ENCODE measurements at regions not wholly inside any gene's neighbourhood (a gene's known extent, or its start where the extent isn't known, plus 50 kb on each side); places are given as distances from the start of the nearest gene placed in this dataset.

DNA sequence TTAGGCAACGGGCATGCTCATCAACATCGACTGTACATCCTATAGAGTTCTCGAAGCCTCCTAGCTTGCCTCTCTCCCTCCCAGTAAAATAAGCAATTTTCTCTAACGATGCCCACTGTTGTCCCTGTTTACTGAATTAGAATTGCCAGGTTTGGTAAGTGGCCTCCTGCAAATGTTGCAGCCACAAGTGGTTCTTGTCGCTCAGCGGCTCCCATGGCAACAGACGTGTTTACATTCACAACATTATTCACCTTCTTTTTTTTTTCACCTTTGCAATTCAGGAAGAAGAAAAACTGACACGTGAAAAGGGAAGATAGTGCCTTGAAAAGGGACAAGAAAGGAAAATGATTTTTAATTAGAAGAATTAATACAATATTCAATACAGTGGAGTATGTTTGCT is 100.9 kb upstream of the PKP2 start:
- TF ChIP-seq, protein P1, sequence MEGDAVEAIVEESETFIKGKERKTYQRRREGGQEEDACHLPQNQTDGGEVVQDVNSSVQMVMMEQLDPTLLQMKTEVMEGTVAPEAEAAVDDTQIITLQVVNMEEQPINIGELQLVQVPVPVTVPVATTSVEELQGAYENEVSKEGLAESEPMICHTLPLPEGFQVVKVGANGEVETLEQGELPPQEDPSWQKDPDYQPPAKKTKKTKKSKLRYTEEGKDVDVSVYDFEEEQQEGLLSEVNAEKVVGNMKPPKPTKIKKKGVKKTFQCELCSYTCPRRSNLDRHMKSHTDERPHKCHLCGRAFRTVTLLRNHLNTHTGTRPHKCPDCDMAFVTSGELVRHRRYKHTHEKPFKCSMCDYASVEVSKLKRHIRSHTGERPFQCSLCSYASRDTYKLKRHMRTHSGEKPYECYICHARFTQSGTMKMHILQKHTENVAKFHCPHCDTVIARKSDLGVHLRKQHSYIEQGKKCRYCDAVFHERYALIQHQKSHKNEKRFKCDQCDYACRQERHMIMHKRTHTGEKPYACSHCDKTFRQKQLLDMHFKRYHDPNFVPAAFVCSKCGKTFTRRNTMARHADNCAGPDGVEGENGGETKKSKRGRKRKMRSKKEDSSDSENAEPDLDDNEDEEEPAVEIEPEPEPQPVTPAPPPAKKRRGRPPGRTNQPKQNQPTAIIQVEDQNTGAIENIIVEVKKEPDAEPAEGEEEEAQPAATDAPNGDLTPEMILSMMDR (IDR thresholded peaks at IDR 0.05; ENCODE audit: unreplicated experiment): no peak
- peak overlapping the region; percentile 50 for H3K27ac Mint-ChIP-seq (ENCODE audit: unreplicated experiment)
- H3K4me1 Mint-ChIP-seq (ENCODE audit: unreplicated experiment): no peaks in the 10 kb centered on the region
- no peak for DNase-seq (ENCODE audit: low spot score)
- H3K4me3 Mint-ChIP-seq (ENCODE audit: unreplicated experiment): no peak overlapping the region
- no peaks in the 10 kb centered on the region for H3K36me3 Mint-ChIP-seq (ENCODE audit: low read depth, unreplicated experiment)
- no peaks in the 10 kb centered on the region for H3K27me3 Mint-ChIP-seq (ENCODE audit: unreplicated experiment)
- H3K9me3 Mint-ChIP-seq (ENCODE audit: unreplicated experiment): no peaks in the 10 kb centered on the region

DNA sequence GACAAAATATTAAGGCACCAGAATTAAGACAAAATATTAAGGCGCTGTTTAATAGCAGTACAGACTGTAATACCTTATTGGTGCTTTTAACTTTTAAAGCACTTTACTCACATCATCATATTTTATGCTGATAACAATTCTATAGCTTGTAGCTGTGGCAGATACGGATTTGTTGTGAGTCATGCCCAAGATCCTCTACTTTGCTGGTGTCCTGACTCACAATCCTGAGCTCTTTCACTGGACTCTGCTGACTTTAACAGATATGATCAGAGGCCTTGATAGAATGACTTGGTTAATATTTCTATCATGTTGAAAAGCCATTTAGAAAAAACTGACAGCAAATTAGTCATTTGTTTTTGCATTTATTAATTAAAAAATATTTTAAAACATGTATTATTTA is 99.0 kb upstream of the PKP2 start:
- Mint-ChIP-seq H3K36me3 (ENCODE audit: low read depth, unreplicated experiment) (no peaks in the 10 kb centered on the region), H3K4me1 (ENCODE audit: unreplicated experiment) (peaks cover 3% of the 10 kb centered on the region), H3K27me3 (ENCODE audit: unreplicated experiment) (no peaks in the 10 kb centered on the region), H3K9me3 (ENCODE audit: unreplicated experiment) (no peaks in the 10 kb centered on the region), H3K4me3 (ENCODE audit: unreplicated experiment) (no peak overlapping the region), H3K27ac (ENCODE audit: unreplicated experiment) (no peak overlapping the region)
- no peak for DNase-seq (ENCODE audit: low spot score)
- TF ChIP-seq, protein P1 (IDR thresholded peaks at IDR 0.05; ENCODE audit: unreplicated experiment): no peak

DNA sequence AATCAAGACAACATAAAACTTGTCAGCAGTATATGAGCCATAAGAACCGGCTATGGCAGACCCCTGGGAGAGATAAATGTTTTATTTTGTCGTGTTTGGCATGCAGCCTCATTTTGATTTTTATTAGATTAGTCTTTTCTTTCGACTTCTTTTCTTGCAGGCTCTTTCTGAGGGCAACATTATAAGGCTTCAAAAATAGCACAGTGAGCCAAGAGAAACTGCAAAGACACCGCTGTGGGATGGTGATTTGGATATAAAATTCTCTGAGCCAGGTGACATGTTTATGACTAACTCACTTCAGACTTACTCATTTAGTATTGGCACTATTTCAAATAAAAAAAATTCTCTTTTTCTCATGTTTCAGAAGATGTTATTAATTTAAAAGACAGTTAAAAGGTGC is 96.8 kb upstream of the PKP2 start:
- TF ChIP-seq, protein P1 (IDR thresholded peaks at IDR 0.05; ENCODE audit: unreplicated experiment): no peak
- H3K4me1 Mint-ChIP-seq (ENCODE audit: unreplicated experiment): peaks cover 18% of the 10 kb centered on the region
- no peaks in the 10 kb centered on the region for H3K9me3 Mint-ChIP-seq (ENCODE audit: unreplicated experiment)
- H3K27ac Mint-ChIP-seq (ENCODE audit: unreplicated experiment): no peak overlapping the region
- DNase-seq (ENCODE audit: low spot score): no peak
- H3K36me3 Mint-ChIP-seq (ENCODE audit: low read depth, unreplicated experiment): no peaks in the 10 kb centered on the region
- no peak overlapping the region for H3K4me3 Mint-ChIP-seq (ENCODE audit: unreplicated experiment)
- no peaks in the 10 kb centered on the region for H3K27me3 Mint-ChIP-seq (ENCODE audit: unreplicated experiment)

DNA sequence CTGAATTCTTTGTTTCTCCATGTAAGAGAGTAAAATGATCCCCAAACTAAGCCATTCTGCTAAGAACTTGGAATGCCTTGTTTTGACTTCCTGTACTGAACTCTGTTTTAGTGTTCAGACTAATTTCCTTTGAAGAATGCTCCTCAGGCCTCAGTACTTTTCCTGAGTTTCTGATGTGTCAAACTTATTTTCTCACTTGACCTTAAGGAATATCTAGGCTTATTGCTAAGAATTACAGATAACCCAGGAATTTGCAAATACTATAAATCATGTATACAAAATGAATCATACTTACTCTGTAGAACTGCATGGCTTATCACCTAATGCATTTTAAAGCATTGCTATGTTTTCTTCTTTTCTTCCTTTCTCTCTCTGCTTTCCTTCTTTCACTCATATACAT is 93.1 kb upstream of the PKP2 start:
- TF ChIP-seq, protein P1 (IDR thresholded peaks at IDR 0.05; ENCODE audit: unreplicated experiment): no peak
- no peak overlapping the region for H3K4me3 Mint-ChIP-seq (ENCODE audit: unreplicated experiment)
- H3K9me3 Mint-ChIP-seq (ENCODE audit: unreplicated experiment): no peaks in the 10 kb centered on the region
- no peak for DNase-seq (ENCODE audit: low spot score)
- peaks cover 20% of the 10 kb centered on the region for H3K4me1 Mint-ChIP-seq (ENCODE audit: unreplicated experiment)
- no peak overlapping the region for H3K27ac Mint-ChIP-seq (ENCODE audit: unreplicated experiment)
- H3K27me3 Mint-ChIP-seq (ENCODE audit: unreplicated experiment): peaks cover 5% of the 10 kb centered on the region
- no peaks in the 10 kb centered on the region for H3K36me3 Mint-ChIP-seq (ENCODE audit: low read depth, unreplicated experiment)

DNA sequence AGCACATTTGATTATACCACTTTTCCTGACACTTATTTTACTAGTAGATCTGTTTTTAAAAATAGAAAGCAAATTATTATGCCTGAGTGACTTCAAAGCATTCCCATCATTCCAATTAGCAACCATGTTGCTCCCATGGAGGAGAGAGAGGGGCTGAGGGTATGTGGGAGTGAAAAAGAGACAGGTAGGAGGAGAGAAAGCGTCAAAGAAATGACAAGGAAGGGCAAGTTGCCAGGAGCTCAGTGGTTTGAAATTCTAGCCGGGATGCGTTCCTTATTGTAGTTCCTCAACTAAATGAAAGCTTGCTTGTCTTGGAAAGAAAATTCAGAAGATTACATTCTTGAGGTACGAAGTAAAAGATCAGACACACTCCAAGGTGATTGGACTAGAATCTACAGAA is 92.4 kb upstream of the PKP2 start:
- peaks cover 27% of the 10 kb centered on the region for H3K4me1 Mint-ChIP-seq (ENCODE audit: unreplicated experiment)
- H3K9me3 Mint-ChIP-seq (ENCODE audit: unreplicated experiment): no peaks in the 10 kb centered on the region
- H3K27ac Mint-ChIP-seq (ENCODE audit: unreplicated experiment): no peak overlapping the region
- no peaks in the 10 kb centered on the region for H3K36me3 Mint-ChIP-seq (ENCODE audit: low read depth, unreplicated experiment)
- H3K27me3 Mint-ChIP-seq (ENCODE audit: unreplicated experiment): peaks cover 5% of the 10 kb centered on the region
- TF ChIP-seq, protein P1 (IDR thresholded peaks at IDR 0.05; ENCODE audit: unreplicated experiment): no peak
- DNase-seq (ENCODE audit: low spot score): no peak
- H3K4me3 Mint-ChIP-seq (ENCODE audit: unreplicated experiment): no peak overlapping the region
